Calu3 (cell line): ENCODE measurements at regions not wholly inside any gene's neighbourhood (a gene's known extent, or its start where the extent isn't known, plus 50 kb on each side); places are given as distances from the start of the nearest gene placed in this dataset.
"Not testable (repeated sequence)": the region's sequence is repeated elsewhere in the genome, so short reads cannot be mapped to it uniquely, and the experiment has no call there.

Experiments
- BruUV-seq: library from RNA; stranded (reverse); fragments of 400-500 nt; replicated peaks from 2 replicates; lab custom pipeline; 2021; lab: Mats Ljungman, UMichigan
- CTCF ChIA-PET: fragments of 300-600 bp; sonication (Branson Sonifier 250); formaldehyde crosslinking; loops from one replicate; lab custom pipeline; 2022; ENCODE audit warnings: antibody characterized with exemption; lab: Charles Lee
- DNase-seq: peaks from one replicate; pipeline ENCODE4 v3.0.0; 2022
- H3K27ac Mint-ChIP-seq: one replicate; pipeline ENCODE4 v1.8.0; 2022; ENCODE audit warnings: mixed read lengths; ENCODE audit not compliant: unreplicated experiment
- H3K27me3 Mint-ChIP-seq: one replicate; pipeline ENCODE4 v1.8.0; 2022; ENCODE audit warnings: mixed read lengths; ENCODE audit not compliant: unreplicated experiment
- H3K36me3 Mint-ChIP-seq: one replicate; pipeline ENCODE4 v1.8.0; 2022; ENCODE audit warnings: mild to moderate bottlenecking, moderate library complexity, mixed read lengths; ENCODE audit not compliant: insufficient read depth, unreplicated experiment
- H3K4me1 Mint-ChIP-seq: one replicate; pipeline ENCODE4 v1.8.0; 2022; ENCODE audit warnings: mild to moderate bottlenecking, low read depth, mixed read lengths; ENCODE audit not compliant: unreplicated experiment
- H3K4me3 Mint-ChIP-seq: one replicate; pipeline ENCODE4 v1.8.0; 2022; ENCODE audit warnings: mild to moderate bottlenecking, low read depth, moderate library complexity, mixed read lengths; ENCODE audit not compliant: unreplicated experiment
- H3K9me3 Mint-ChIP-seq: one replicate; pipeline ENCODE4 v1.8.0; 2022; ENCODE audit warnings: low read depth, mixed read lengths; ENCODE audit not compliant: unreplicated experiment
- intact Hi-C: fragments of 100-400 bp; cut with micrococcal nuclease; formaldehyde crosslinking; loops from one replicate; pipeline ENCODE4 v1.10.0; 2022; ENCODE audit not compliant: unreplicated experiment
- TF ChIP-seq, protein P1 (sequence below): fragments of 200-600 bp; IDR thresholded peaks from one replicate; pipeline ENCODE4 v1.8.0; 2022; ENCODE audit warnings: antibody characterized with exemption; ENCODE audit not compliant: unreplicated experiment

DNA sequence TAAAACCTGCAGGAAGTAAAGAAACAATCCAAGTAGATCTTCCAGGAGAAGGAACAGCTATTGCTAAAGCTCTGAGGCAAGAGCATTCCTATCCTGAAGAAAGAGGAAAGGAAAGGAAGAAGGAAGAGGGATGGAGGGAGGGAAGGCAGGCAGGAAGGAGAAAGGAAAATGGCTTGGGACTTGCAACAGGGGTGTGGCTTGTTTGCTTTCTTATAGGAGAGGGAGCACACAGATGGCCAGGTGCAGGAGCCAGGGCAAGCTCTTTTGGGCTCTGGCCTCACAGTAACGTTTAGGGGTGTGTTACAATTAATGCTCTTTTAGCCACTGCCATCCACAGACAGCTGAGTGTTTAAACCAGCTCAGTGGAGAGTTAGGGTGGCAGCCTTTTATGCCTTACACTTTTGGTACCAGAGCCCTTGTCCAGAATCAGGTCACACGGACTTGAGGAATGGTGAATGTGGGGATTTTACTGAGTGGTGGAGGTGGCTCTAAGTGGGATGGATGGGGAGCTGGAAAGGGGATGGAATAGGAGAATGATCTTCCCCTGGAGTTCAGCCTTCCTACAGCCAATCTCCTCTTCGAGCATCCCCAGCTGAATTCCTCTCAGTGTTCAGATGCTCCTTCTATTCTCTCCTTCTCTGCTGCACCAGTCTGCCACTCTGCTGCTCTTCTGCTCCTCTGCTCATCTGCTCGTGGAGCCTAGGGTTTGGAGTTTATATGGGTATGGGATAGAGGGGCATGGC, 108.7 kb upstream of the SLC39A10 start:
- Mint-ChIP-seq H3K9me3 (no peaks in the 10 kb centered on the region), H3K27me3 (no peaks in the 10 kb centered on the region), H3K4me3 (no peak overlapping the region), H3K36me3 (peaks cover 7% of the 10 kb centered on the region), H3K4me1 (peaks cover 9% of the 10 kb centered on the region), H3K27ac (no peak overlapping the region)
- BruUV-seq, result no TSS peak
- TF ChIP-seq, protein P1, sequence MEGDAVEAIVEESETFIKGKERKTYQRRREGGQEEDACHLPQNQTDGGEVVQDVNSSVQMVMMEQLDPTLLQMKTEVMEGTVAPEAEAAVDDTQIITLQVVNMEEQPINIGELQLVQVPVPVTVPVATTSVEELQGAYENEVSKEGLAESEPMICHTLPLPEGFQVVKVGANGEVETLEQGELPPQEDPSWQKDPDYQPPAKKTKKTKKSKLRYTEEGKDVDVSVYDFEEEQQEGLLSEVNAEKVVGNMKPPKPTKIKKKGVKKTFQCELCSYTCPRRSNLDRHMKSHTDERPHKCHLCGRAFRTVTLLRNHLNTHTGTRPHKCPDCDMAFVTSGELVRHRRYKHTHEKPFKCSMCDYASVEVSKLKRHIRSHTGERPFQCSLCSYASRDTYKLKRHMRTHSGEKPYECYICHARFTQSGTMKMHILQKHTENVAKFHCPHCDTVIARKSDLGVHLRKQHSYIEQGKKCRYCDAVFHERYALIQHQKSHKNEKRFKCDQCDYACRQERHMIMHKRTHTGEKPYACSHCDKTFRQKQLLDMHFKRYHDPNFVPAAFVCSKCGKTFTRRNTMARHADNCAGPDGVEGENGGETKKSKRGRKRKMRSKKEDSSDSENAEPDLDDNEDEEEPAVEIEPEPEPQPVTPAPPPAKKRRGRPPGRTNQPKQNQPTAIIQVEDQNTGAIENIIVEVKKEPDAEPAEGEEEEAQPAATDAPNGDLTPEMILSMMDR, result no peak
- DNase-seq, result no peak
- CTCF ChIA-PET, result no interaction called here
- intact Hi-C loops, result no loop called here

GRCh38 chr2:195547268-195547840, 109.7 kb upstream of the SLC39A10 start:
- H3K9me3 Mint-ChIP-seq, DNase-seq, H3K27ac Mint-ChIP-seq, intact Hi-C loops, H3K27me3 Mint-ChIP-seq, CTCF ChIA-PET, BruUV-seq, H3K36me3 Mint-ChIP-seq, H3K4me3 Mint-ChIP-seq: not testable (repeated sequence)
- peaks cover 19% of the 10 kb centered on the region for H3K4me1 Mint-ChIP-seq

- TF ChIP-seq, protein P1, result no peak
- no peak overlapping the region for H3K4me3 Mint-ChIP-seq
- no peaks in the 10 kb centered on the region for H3K27me3 Mint-ChIP-seq
- no peak for DNase-seq
- H3K36me3 Mint-ChIP-seq, result peaks cover 7% of the 10 kb centered on the region
- H3K4me1 Mint-ChIP-seq, result peaks cover 19% of the 10 kb centered on the region
- intact Hi-C loops, result no loop called here
- no TSS peak for BruUV-seq
- H3K27ac Mint-ChIP-seq, result no peak overlapping the region
- CTCF ChIA-PET, result no interaction called here
- H3K9me3 Mint-ChIP-seq, result peaks cover 5% of the 10 kb centered on the region
Measured at GRCh38 chr2:195545811-195546210, 111.2 kb upstream of the SLC39A10 start.

DNA sequence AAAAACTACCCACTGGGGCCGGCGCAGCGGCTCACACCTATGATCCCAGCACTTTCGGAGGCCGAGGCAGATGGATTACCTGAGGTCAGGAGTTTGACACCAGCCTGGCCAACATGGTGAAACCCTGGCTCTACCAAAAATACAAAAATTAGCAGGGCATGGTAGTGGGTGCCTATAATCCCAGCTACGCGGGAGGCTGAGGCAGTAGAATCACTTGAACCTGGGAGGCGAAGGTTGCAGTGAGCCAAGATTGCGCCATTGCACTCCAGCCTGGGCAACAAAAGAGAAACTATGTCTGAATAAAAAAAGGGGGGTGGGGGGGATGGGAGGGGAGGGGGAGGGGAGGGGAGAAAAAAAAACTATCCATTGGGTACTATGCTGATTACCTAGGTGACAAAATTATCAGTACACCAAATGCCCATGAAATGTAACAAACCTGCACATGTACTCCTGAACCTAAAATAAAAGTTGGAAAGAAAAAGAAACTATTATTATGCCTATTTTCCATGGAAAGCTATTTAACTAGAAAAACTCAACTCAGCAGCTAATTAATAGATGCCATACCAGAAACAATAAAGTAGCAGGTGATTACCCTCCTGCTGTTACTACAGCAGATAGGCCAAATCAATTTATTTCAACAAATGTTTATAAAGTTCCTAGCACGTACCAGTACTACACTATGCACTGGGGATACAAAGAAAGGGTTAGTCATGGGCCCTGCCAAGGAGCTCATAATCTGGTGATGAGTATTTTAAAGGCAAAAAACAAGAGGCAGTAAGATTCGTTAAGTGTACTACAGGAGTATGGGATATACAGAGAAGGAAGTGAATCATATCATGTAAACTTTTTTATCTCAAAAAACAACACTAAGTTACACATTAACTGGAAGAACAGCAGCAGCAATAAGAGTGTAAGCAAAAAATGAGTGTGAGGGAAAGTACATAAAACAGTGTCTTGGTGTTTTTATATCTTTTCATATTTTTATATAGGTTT, 112.8 kb upstream of the SLC39A10 start:
- Mint-ChIP-seq H3K4me3 (peak overlapping the region; percentile 33), H3K9me3 (peaks cover 5% of the 10 kb centered on the region), H3K27me3 (no peaks in the 10 kb centered on the region), H3K36me3 (peaks cover 7% of the 10 kb centered on the region), H3K4me1 (peaks cover 19% of the 10 kb centered on the region), H3K27ac (peak overlapping the region; percentile 86)
- intact Hi-C loops, result no loop called here
- no TSS peak for BruUV-seq
- TF ChIP-seq, protein P1, result no peak
- CTCF ChIA-PET, result interaction anchor here (0.7 to 1.4 kb wide), 8 partner anchors 9 to 525 kb away, joined by 3 to 7 read pairs (median 4); partner anchors contain the start of genes DNAH7 and SLC39A10
- peak; percentile 28 for DNase-seq
